ENCODE measurements at regions not wholly inside any gene's neighbourhood (a gene's known extent, or its start where the extent isn't known, plus 50 kb on each side); places are given as distances from the start of the nearest gene placed in this dataset.

- H3K36me3 ChIP-seq (ENCODE audit: control insufficient read depth in 2 of 2, extremely low read depth in 1 of 2, insufficient read depth in 2 of 2, low read length in 2 of 2): no peaks in the 10 kb centered on the region
- dilution Hi-C loops (cut with MboI; ENCODE audit: extremely low pct_ligation_motif_present, low sequenced_read_pairs): no loop called here
- H3K27ac ChIP-seq (ENCODE audit: control insufficient read depth, insufficient read depth, low read length): no peak overlapping the region
- no peaks in the 10 kb centered on the region for H3K79me2 ChIP-seq (ENCODE audit: control insufficient read depth, insufficient read depth, low read length)
- peaks cover 44% of the 10 kb centered on the region for H3K27me3 ChIP-seq (ENCODE audit: control insufficient read depth, extremely low read depth, insufficient read depth, low read length)
- H3K4me1 ChIP-seq (ENCODE audit: control insufficient read depth, extremely low read depth, insufficient read depth, low read length): no peaks in the 10 kb centered on the region
- H3K9me3 ChIP-seq (ENCODE audit: control insufficient read depth, low read depth, low read length): no peaks in the 10 kb centered on the region
- no peak for DNase-seq (ENCODE audit: low read depth, low spot score)
- H3K4me2 ChIP-seq (ENCODE audit: control insufficient read depth, extremely low read depth, insufficient read depth, low read depth, low read length): no peak overlapping the region
- no peak overlapping the region for H2AFZ ChIP-seq (ENCODE audit: control insufficient read depth, low read length)
- no peak overlapping the region for H3K9ac ChIP-seq (ENCODE audit: control insufficient read depth, extremely low read depth, insufficient read depth, low read length)
- no peak overlapping the region for H3K4me3 ChIP-seq (ENCODE audit: control insufficient read depth in 2 of 3, extremely low read depth in 1 of 3, insufficient read depth in 2 of 3, low read depth in 1 of 3, low read length in 3 of 3)
- no peak for FAIRE-seq
- H4K20me1 ChIP-seq (ENCODE audit: control insufficient read depth, extremely low read depth, insufficient read depth, low read length): no peaks in the 10 kb centered on the region
- TF ChIP-seq CTCF (optimal IDR thresholded peaks at IDR 0.05 in 1 of 3, IDR thresholded peaks at IDR 0.05 in 1 of 3, conservative IDR thresholded peaks at IDR 0.05 in 1 of 3; ENCODE audit: extremely low read depth in 1 of 3, insufficient read depth in 2 of 3, low read length in 3 of 3): no peak
- TF ChIP-seq EZH2 (IDR thresholded peaks at IDR 0.05; ENCODE audit: low read length): no peak
- H3K9me1 ChIP-seq (ENCODE audit: control insufficient read depth, extremely low read depth, insufficient read depth, low read length): no peaks in the 10 kb centered on the region
Measured at GRCh38 chr14:92254786-92255185, 68.2 kb upstream of the SLC24A4 start.

GRCh38 chr14:92258934-92259333, 64.0 kb upstream of the SLC24A4 start:
- Histone ChIP-seq H3K27me3 (ENCODE audit: control insufficient read depth, extremely low read depth, insufficient read depth, low read length) (peaks cover 14% of the 10 kb centered on the region), H3K27ac (ENCODE audit: control insufficient read depth, insufficient read depth, low read length) (no peak overlapping the region), H3K79me2 (ENCODE audit: control insufficient read depth, insufficient read depth, low read length) (no peaks in the 10 kb centered on the region), H3K9me1 (ENCODE audit: control insufficient read depth, extremely low read depth, insufficient read depth, low read length) (no peaks in the 10 kb centered on the region), H3K4me1 (ENCODE audit: control insufficient read depth, extremely low read depth, insufficient read depth, low read length) (no peaks in the 10 kb centered on the region), H3K9ac (ENCODE audit: control insufficient read depth, extremely low read depth, insufficient read depth, low read length) (no peak overlapping the region), H3K36me3 (ENCODE audit: control insufficient read depth in 2 of 2, extremely low read depth in 1 of 2, insufficient read depth in 2 of 2, low read length in 2 of 2) (no peaks in the 10 kb centered on the region), H4K20me1 (ENCODE audit: control insufficient read depth, extremely low read depth, insufficient read depth, low read length) (no peaks in the 10 kb centered on the region), H3K9me3 (ENCODE audit: control insufficient read depth, low read depth, low read length) (no peaks in the 10 kb centered on the region), H3K4me2 (ENCODE audit: control insufficient read depth, extremely low read depth, insufficient read depth, low read depth, low read length) (no peak overlapping the region), H2AFZ (ENCODE audit: control insufficient read depth, low read length) (no peak overlapping the region), H3K4me3 (ENCODE audit: control insufficient read depth in 2 of 3, extremely low read depth in 1 of 3, insufficient read depth in 2 of 3, low read depth in 1 of 3, low read length in 3 of 3) (no peak overlapping the region)
- no peak for FAIRE-seq
- dilution Hi-C loops (cut with MboI; ENCODE audit: extremely low pct_ligation_motif_present, low sequenced_read_pairs): no loop called here
- DNase-seq (ENCODE audit: low read depth, low spot score): no peak
- TF ChIP-seq CTCF (optimal IDR thresholded peaks at IDR 0.05 in 1 of 3, IDR thresholded peaks at IDR 0.05 in 1 of 3, conservative IDR thresholded peaks at IDR 0.05 in 1 of 3; ENCODE audit: extremely low read depth in 1 of 3, insufficient read depth in 2 of 3, low read length in 3 of 3) (no peak), EZH2 (IDR thresholded peaks at IDR 0.05; ENCODE audit: low read length) (no peak)
